ENCODE measurements at regions not wholly inside any gene's neighbourhood (a gene's known extent, or its start where the extent isn't known, plus 50 kb on each side); places are given as distances from the start of the nearest gene placed in this dataset.

- no peak for TF ChIP-seq CTCF (IDR thresholded peaks at IDR 0.05; ENCODE audit: borderline replicate concordance, extremely low read depth, insufficient read depth)
- intact Hi-C loops (cut with DNase I), result no loop called here
- H3K4me3 ChIP-seq (ENCODE audit: low read length in 3 of 3), result no peak overlapping the region
- no peaks in the 10 kb centered on the region for H3K9me3 ChIP-seq (ENCODE audit: control insufficient read depth in 2 of 3, insufficient read depth in 1 of 3, low read length in 3 of 3)
- no peak overlapping the region for H3K9ac ChIP-seq (ENCODE audit: low read length in 3 of 3)
- H3K27ac ChIP-seq (ENCODE audit: low read depth in 2 of 2, low read length in 2 of 2), result no peak overlapping the region
- FAIRE-seq (no peak), DNase-seq (no peak)
- H3K27me3 ChIP-seq (ENCODE audit: control insufficient read depth, insufficient read depth, low read length), result no peaks in the 10 kb centered on the region
- H3K4me1 ChIP-seq (ENCODE audit: control insufficient read depth in 2 of 3, insufficient read depth in 2 of 3, low read depth in 1 of 3, low read length in 3 of 3), result no peaks in the 10 kb centered on the region
- no peaks in the 10 kb centered on the region for H3K36me3 ChIP-seq (ENCODE audit: control insufficient read depth in 2 of 3, insufficient read depth in 3 of 3, low read length in 3 of 3)
These were observed 197.5 kb upstream of the B3GAT1 start for GRCh38 chr11:134609361-134610115.

GRCh38 chr11:134607963-134608750, 196.1 kb upstream of the B3GAT1 start:
- Histone ChIP-seq H3K27me3 (ENCODE audit: control insufficient read depth, insufficient read depth, low read length) (no peaks in the 10 kb centered on the region), H3K9ac (ENCODE audit: low read length in 3 of 3) (no peak overlapping the region), H3K27ac (ENCODE audit: low read depth in 2 of 2, low read length in 2 of 2) (no peak overlapping the region), H3K4me1 (ENCODE audit: control insufficient read depth in 2 of 3, insufficient read depth in 2 of 3, low read depth in 1 of 3, low read length in 3 of 3) (no peaks in the 10 kb centered on the region), H3K36me3 (ENCODE audit: control insufficient read depth in 2 of 3, insufficient read depth in 3 of 3, low read length in 3 of 3) (no peaks in the 10 kb centered on the region), H3K4me3 (ENCODE audit: low read length in 3 of 3) (no peak overlapping the region), H3K9me3 (ENCODE audit: control insufficient read depth in 2 of 3, insufficient read depth in 1 of 3, low read length in 3 of 3) (no peaks in the 10 kb centered on the region)
- DNase-seq, result peak in 1 of 5 donors; percentile 15
- intact Hi-C loops (cut with DNase I), result no loop called here
- TF ChIP-seq CTCF (IDR thresholded peaks at IDR 0.05; ENCODE audit: borderline replicate concordance, extremely low read depth, insufficient read depth), result no peak
- no peak for FAIRE-seq

- Histone ChIP-seq H3K4me3 (ENCODE audit: low read length in 3 of 3) (no peak overlapping the region), H3K9me3 (ENCODE audit: control insufficient read depth in 2 of 3, insufficient read depth in 1 of 3, low read length in 3 of 3) (no peaks in the 10 kb centered on the region), H3K27ac (ENCODE audit: low read depth in 2 of 2, low read length in 2 of 2) (no peak overlapping the region), H3K36me3 (ENCODE audit: control insufficient read depth in 2 of 3, insufficient read depth in 3 of 3, low read length in 3 of 3) (no peaks in the 10 kb centered on the region), H3K4me1 (ENCODE audit: control insufficient read depth in 2 of 3, insufficient read depth in 2 of 3, low read depth in 1 of 3, low read length in 3 of 3) (no peaks in the 10 kb centered on the region), H3K9ac (ENCODE audit: low read length in 3 of 3) (no peak overlapping the region), H3K27me3 (ENCODE audit: control insufficient read depth, insufficient read depth, low read length) (no peaks in the 10 kb centered on the region)
- FAIRE-seq (no peak), DNase-seq (no peak)
- intact Hi-C loops (cut with DNase I), result no loop called here
- TF ChIP-seq CTCF (IDR thresholded peaks at IDR 0.05; ENCODE audit: borderline replicate concordance, extremely low read depth, insufficient read depth), result no peak
These were observed 194.2 kb upstream of the B3GAT1 start for GRCh38 chr11:134606251-134606650.
